Neural cell (in vitro differentiated cells): ENCODE measurements at regions not wholly inside any gene's neighbourhood (a gene's known extent, or its start where the extent isn't known, plus 50 kb on each side); places are given as distances from the start of the nearest gene placed in this dataset.

Source experiments
- H2AFZ ChIP-seq: fragments of 200-600, 300-800 bp; sonication (generic), shearing (Covaris generic); 2 replicates; pipeline ENCODE4 v1.6.0; 2014; ENCODE audit warnings: low read depth, mild to moderate bottlenecking, antibody characterized with exemption, low read length, moderate library complexity
- H3F3A ChIP-seq: fragments of 200-600 bp; shearing (Covaris generic); 2 replicates; pipeline ENCODE4 v1.6.1; 2016; ENCODE audit warnings: mild to moderate bottlenecking, moderate library complexity, mixed read lengths, antibody characterized with exemption, low read length; ENCODE audit not compliant: insufficient read depth, poor library complexity, severe bottlenecking
- H3K27ac ChIP-seq: fragments of 200-600, 300-800 bp; sonication (generic), shearing (Covaris generic); 2 replicates; pipeline ENCODE4 v1.5.1; 2014; ENCODE audit warnings: mild to moderate bottlenecking, low read length, moderate library complexity
- H3K27me3 ChIP-seq: fragments of 300-800, 200-600 bp; sonication (generic), shearing (Covaris generic); 2 replicates; pipeline ENCODE4 v1.6.0; 2014; ENCODE audit warnings: mild to moderate bottlenecking, low read depth, low read length, moderate library complexity; ENCODE audit not compliant: insufficient read depth
- H3K36me3 ChIP-seq: fragments of 300-800, 200-600 bp; sonication (generic), shearing (Covaris generic); 2 replicates; pipeline ENCODE4 v1.5.1; 2014; ENCODE audit warnings: mild to moderate bottlenecking, antibody characterized with exemption, low read length, moderate library complexity; ENCODE audit not compliant: insufficient read depth
- H3K4me2 ChIP-seq: fragments of 300-800, 200-600 bp; sonication (generic), shearing (Covaris generic); 2 replicates; pipeline ENCODE4 v1.6.0; 2014; ENCODE audit warnings: mild to moderate bottlenecking, low read length
- H3K4me3 ChIP-seq: fragments of 300-800, 200-600 bp; sonication (generic), shearing (Covaris generic); 2 replicates; pipeline ENCODE4 v1.5.1; 2014; ENCODE audit warnings: mild to moderate bottlenecking, low read length, moderate library complexity
- H3K79me2 ChIP-seq: fragments of 200-600 bp; shearing (Covaris generic); replicated peaks from 2 replicates; pipeline ENCODE4 v1.6.0; 2014; ENCODE audit warnings: mild to moderate bottlenecking, low read length, moderate library complexity; ENCODE audit not compliant: insufficient read depth
- H3K9ac ChIP-seq: fragments of 300-800, 200-600 bp; sonication (generic), shearing (Covaris generic); 2 replicates; pipeline ENCODE4 v1.6.1; 2016; ENCODE audit warnings: mild to moderate bottlenecking, low read length, mixed read lengths
- H3K9me2 ChIP-seq: fragments of 200-600 bp; shearing (Covaris generic); 2 replicates; pipeline ENCODE4 v1.6.1; 2016; ENCODE audit warnings: mild to moderate bottlenecking, low read length, mixed read lengths; ENCODE audit not compliant: insufficient read depth
- H3K9me3 ChIP-seq: fragments of 200-600, 300-800 bp; sonication (generic), shearing (Covaris generic); 2 replicates; pipeline ENCODE4 v1.6.1; 2016; ENCODE audit warnings: mild to moderate bottlenecking, mixed run types, low read length, moderate library complexity, mixed read lengths
- H4K20me1 ChIP-seq: fragments of 200-600 bp; shearing (Covaris generic); 2 replicates; pipeline ENCODE4 v1.6.1; 2016; ENCODE audit warnings: mild to moderate bottlenecking, mixed run types; ENCODE audit not compliant: insufficient read depth
- CTCF ChIP-seq: fragments of 450-650 bp; IDR thresholded peaks from 2 replicates; pipeline ENCODE4 v1.5.1; 2014; ENCODE audit warnings: antibody characterized with exemption, mild to moderate bottlenecking, moderate library complexity; ENCODE audit not compliant: poor library complexity, severe bottlenecking
- EP300 ChIP-seq: fragments of 450-650 bp; conservative IDR thresholded peaks from 2 replicates; pipeline ENCODE4 v1.6.1; 2014; ENCODE audit warnings: antibody characterized with exemption, mild to moderate bottlenecking, moderate library complexity; ENCODE audit not compliant: poor library complexity, severe bottlenecking
- EZH2 ChIP-seq: fragments of 200-600, 300-800 bp; shearing (Covaris generic), sonication (generic); IDR thresholded peaks from 2 replicates; pipeline ENCODE4 v1.6.1; 2014; ENCODE audit warnings: antibody characterized with exemption, low read length, borderline replicate concordance, mild to moderate bottlenecking; ENCODE audit not compliant: insufficient read depth, poor library complexity, severe bottlenecking
- MXI1 ChIP-seq: fragments of 450-650 bp; conservative IDR thresholded peaks from 2 replicates; pipeline ENCODE4 v1.6.1; 2014; ENCODE audit warnings: antibody characterized with exemption, mild to moderate bottlenecking; ENCODE audit not compliant: poor library complexity, severe bottlenecking
- POLR2AphosphoS5 ChIP-seq: IDR thresholded peaks from 2 replicates; pipeline ENCODE4 v1.6.1; 2012
- RAD21 ChIP-seq: fragments of 450-650 bp; conservative IDR thresholded peaks from 2 replicates; pipeline ENCODE4 v1.6.1; 2014; ENCODE audit warnings: antibody characterized with exemption, mild to moderate bottlenecking, moderate library complexity
- SMC3 ChIP-seq: fragments of 450-650 bp; conservative IDR thresholded peaks from 2 replicates; pipeline ENCODE4 v1.6.1; 2014; ENCODE audit warnings: antibody characterized with exemption, mild to moderate bottlenecking, moderate library complexity; ENCODE audit not compliant: poor library complexity
- TAF1 ChIP-seq: IDR thresholded peaks from 2 replicates; pipeline ENCODE4 v1.6.1; 2012; ENCODE audit warnings: low read depth
- TF ChIP-seq, protein P1 (sequence below): IDR thresholded peaks from 2 replicates; pipeline ENCODE4 v1.6.1; 2012; ENCODE audit warnings: borderline replicate concordance

- Histone ChIP-seq H3K4me2 (no peak overlapping the region), H3K4me3 (no peak overlapping the region), H4K20me1 (no peaks in the 10 kb centered on the region), H3K36me3 (no peaks in the 10 kb centered on the region), H3K9me3 (no peaks in the 10 kb centered on the region), H3F3A (no peaks in the 10 kb centered on the region), H3K27me3 (no peaks in the 10 kb centered on the region), H3K9me2 (no peaks in the 10 kb centered on the region), H2AFZ (no peak overlapping the region), H3K27ac (no peak overlapping the region), H3K79me2 (no peaks in the 10 kb centered on the region), H3K9ac (no peak overlapping the region)
- no peak for TF ChIP-seq EP300
- TF ChIP-seq CTCF: no peak
- no peak for TF ChIP-seq RAD21
- TF ChIP-seq SMC3: no peak
- no peak for TF ChIP-seq TAF1
Measured at GRCh38 chr6:98566126-98566525, 268.2 kb upstream of the POU3F2 start.

GRCh38 chr6:98572579-98572978 is 261.8 kb upstream of the POU3F2 start:
- Histone ChIP-seq H3K9me2 (no peaks in the 10 kb centered on the region), H3K36me3 (no peaks in the 10 kb centered on the region), H4K20me1 (no peaks in the 10 kb centered on the region), H3K9me3 (no peaks in the 10 kb centered on the region), H3K79me2 (no peaks in the 10 kb centered on the region), H3K27me3 (no peaks in the 10 kb centered on the region), H3K4me2 (no peak overlapping the region), H3K4me3 (no peak overlapping the region), H3K27ac (peak overlapping the region; percentile 71), H2AFZ (no peak overlapping the region), H3K9ac (no peak overlapping the region), H3F3A (no peaks in the 10 kb centered on the region)
- no peak for TF ChIP-seq EP300
- TF ChIP-seq EZH2: no peak
- no peak for TF ChIP-seq POLR2AphosphoS5
- TF ChIP-seq MXI1: no peak
- TF ChIP-seq, protein P1, sequence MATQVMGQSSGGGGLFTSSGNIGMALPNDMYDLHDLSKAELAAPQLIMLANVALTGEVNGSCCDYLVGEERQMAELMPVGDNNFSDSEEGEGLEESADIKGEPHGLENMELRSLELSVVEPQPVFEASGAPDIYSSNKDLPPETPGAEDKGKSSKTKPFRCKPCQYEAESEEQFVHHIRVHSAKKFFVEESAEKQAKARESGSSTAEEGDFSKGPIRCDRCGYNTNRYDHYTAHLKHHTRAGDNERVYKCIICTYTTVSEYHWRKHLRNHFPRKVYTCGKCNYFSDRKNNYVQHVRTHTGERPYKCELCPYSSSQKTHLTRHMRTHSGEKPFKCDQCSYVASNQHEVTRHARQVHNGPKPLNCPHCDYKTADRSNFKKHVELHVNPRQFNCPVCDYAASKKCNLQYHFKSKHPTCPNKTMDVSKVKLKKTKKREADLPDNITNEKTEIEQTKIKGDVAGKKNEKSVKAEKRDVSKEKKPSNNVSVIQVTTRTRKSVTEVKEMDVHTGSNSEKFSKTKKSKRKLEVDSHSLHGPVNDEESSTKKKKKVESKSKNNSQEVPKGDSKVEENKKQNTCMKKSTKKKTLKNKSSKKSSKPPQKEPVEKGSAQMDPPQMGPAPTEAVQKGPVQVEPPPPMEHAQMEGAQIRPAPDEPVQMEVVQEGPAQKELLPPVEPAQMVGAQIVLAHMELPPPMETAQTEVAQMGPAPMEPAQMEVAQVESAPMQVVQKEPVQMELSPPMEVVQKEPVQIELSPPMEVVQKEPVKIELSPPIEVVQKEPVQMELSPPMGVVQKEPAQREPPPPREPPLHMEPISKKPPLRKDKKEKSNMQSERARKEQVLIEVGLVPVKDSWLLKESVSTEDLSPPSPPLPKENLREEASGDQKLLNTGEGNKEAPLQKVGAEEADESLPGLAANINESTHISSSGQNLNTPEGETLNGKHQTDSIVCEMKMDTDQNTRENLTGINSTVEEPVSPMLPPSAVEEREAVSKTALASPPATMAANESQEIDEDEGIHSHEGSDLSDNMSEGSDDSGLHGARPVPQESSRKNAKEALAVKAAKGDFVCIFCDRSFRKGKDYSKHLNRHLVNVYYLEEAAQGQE: no peak
- no peak for TF ChIP-seq TAF1
- TF ChIP-seq CTCF: no peak
